Small intestine (tissue), 7 donors: ENCODE measurements at regions not wholly inside any gene's neighbourhood (a gene's known extent, or its start where the extent isn't known, plus 50 kb on each side); places are given as distances from the start of the nearest gene placed in this dataset.
"Not testable (repeated sequence)": the region's sequence is repeated elsewhere in the genome, so short reads cannot be mapped to it uniquely, and the experiment has no call there.

ENCODE experiments used
- DNase-seq, 2 donors: peaks; one replicate each; pipeline versions ENCODE4 v3.0.0 to v3.0.0-alpha.2; 2013
- FAIRE-seq: peaks from 2 replicates; lab custom pipeline; 2012; peaks lifted over from hg19 to GRCh38; lab: Jason Lieb, UNC
- H3K27ac ChIP-seq, 3 donors: one replicate each; pipeline ENCODE4 v1.5.1; 2013; ENCODE audit warnings: low read length in 2 of 3, mild to moderate bottlenecking in 2 of 3, control low read depth in 1 of 3, inconsistent platforms in 1 of 3, low read depth in 1 of 3, moderate library complexity in 1 of 3
- H3K27me3 ChIP-seq, 3 donors: one replicate each; pipeline ENCODE4 v1.6.1; 2013; ENCODE audit warnings: low read length in 3 of 3, inconsistent platforms in 1 of 3; ENCODE audit not compliant: control insufficient read depth in 3 of 3, insufficient read depth in 3 of 3
- H3K36me3 ChIP-seq, 3 donors: one replicate each; pipeline ENCODE4 v1.6.1; 2013; ENCODE audit warnings: low read length in 3 of 3, inconsistent platforms in 1 of 3, low read depth in 1 of 3, mild to moderate bottlenecking in 1 of 3, moderate library complexity in 1 of 3; ENCODE audit not compliant: control insufficient read depth in 3 of 3, insufficient read depth in 2 of 3
- H3K4me1 ChIP-seq, 3 donors: one replicate each; pipeline ENCODE4 v1.6.1; 2013; ENCODE audit warnings: low read length in 2 of 3, inconsistent platforms in 1 of 3, low read depth in 1 of 3, mild to moderate bottlenecking in 1 of 3, moderate library complexity in 1 of 3; ENCODE audit not compliant: control insufficient read depth in 3 of 3, insufficient read depth in 2 of 3
- H3K4me3 ChIP-seq, 3 donors: one replicate each; pipeline ENCODE4 v1.5.1; 2013; ENCODE audit warnings: low read length in 3 of 3, control low read depth in 1 of 3, inconsistent platforms in 1 of 3, low read depth in 1 of 3, mild to moderate bottlenecking in 1 of 3, moderate library complexity in 1 of 3
- H3K9me3 ChIP-seq, 2 donors: one replicate each; pipeline ENCODE4 v1.6.1; 2013; ENCODE audit warnings: low read depth in 1 of 2, low read length in 1 of 2; ENCODE audit not compliant: control insufficient read depth in 2 of 2, insufficient read depth in 1 of 2
- WGBS, 3 donors: extraction: QIAGEN DNeasy Blood & Tissue Kit; methylation state at CpG; one replicate each; pipeline ENCODE4 v1.1.7; 2013; 5-methylcytosine and 5-hydroxymethylcytosine counted together
- donor health status: healthy with polysubstance abuse.
- donor health status: control.
- donor health status: control.
- donor health status: Bipolar disorder and iron deficiency.
- donor health status: healthy.

DNA sequence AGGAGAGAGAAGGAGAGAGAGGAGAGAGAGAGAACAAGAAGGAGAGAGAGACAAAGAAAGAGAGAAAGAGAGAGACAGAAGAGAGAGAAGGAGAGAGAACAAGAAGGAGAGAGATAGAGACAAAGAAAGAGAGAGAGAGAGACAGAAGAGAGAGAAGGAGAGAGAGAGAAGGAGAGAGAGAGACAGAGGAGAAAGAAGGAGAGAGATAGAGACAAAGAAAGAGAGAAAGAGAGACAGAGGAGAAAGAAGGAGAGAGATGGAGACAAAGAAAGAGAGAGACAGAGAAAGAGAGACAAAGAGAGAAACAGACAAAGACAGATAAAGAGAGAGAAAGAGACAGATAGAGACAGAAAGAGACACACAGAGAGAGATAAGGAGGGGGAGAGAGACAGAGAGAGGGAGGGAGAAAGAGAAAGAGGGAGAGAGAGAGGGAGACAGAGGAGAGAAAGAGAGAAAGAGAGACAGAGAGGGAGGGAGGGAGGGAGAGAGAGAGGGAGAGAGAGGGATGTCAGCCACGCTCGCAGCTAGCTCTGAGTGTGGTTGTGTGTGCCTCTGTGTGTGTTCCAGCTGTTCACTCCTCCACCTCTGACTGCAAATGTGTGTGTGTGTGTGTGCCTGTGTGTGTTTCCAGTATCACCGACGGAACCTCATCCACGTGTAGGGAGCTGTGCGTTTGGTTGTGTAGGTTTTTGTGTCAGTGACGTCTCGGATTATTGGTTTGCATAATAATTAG, 105.8 kb downstream of the CRLF2 start:
- Histone ChIP-seq H3K27ac (no peak overlapping the region), H3K27me3 (no peaks in the 10 kb centered on the region), H3K4me1 (no peaks in the 10 kb centered on the region), H3K4me3 (no peak overlapping the region), H3K9me3 (peaks cover 0 to 3% of the 10 kb centered on the region in 2 donors), H3K36me3 (no peaks in the 10 kb centered on the region)
- FAIRE-seq: no peak
- DNase-seq: no peak
- WGBS, 3 donors: 21 to 35% (median 23%) methylated on average over 7 to 8 of the region's 8 CpGs

DNA sequence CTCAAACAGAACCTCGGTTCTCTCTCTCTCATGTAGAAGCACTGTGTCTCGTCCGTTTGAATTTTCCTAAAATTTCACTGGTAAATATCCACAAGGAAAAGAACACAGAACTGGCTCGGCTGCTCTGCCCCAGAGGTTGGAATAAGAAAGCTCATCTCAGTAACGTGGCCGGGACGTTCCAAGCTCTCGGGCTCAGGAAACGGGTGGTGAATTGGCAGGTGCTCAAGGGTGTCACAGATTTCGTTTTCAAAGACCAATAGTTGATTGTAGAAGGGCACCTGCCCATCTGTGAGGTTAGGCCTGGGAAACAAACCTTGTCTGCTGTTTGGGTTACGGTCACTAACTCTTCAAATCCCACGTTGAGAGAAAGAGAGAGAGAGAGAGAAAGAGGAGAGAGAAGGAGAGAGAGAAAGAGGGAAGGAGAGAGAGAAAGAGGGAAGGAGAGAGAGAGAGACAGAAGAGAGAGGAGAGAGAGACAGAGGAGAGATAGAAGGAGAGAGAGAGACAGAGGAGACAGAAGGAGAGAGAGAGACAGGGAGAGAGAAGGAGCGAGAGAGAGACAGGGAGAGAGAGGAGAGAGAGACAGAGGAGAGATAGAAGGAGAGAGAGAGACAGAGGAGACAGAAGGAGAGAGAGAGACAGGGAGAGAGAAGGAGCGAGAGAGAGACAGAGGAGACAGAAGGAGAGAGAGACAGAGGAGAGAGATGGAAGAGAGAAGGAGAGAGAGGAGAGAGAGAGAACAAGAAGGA, 106.6 kb downstream of the CRLF2 start:
- Histone ChIP-seq H3K36me3 (no peaks in the 10 kb centered on the region), H3K9me3 (peaks cover 0 to 3% of the 10 kb centered on the region in 2 donors), H3K4me3 (no peak overlapping the region), H3K27me3 (no peaks in the 10 kb centered on the region), H3K27ac (no peak overlapping the region), H3K4me1 (no peaks in the 10 kb centered on the region)
- DNase-seq (no peak), FAIRE-seq (no peak)
- 43 to 46% (median 45%) methylated on average over 14 of the region's 14 CpGs for WGBS, 3 donors

DNA sequence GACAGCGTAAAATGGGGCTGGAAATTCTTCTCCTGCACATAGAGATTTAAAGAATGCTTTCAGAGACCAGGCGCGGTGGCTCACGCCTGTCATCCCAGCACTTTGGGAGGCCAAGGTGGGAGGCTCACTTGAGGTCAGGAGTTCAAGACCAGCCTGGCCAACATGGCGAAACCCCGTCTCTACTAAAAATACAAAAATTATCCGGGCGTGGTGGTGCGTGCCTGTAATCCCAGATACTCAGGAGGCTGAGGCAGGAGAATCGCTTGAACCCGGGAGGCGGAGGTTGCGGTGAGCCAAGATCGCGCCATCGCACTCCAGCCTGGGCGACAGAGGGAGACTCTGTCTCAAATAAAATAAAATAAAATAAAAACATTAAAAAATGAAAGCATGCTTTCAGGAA, 107.4 kb downstream of the CRLF2 start:
- H3K4me3 ChIP-seq, H3K27ac ChIP-seq, H3K4me1 ChIP-seq, FAIRE-seq, H3K27me3 ChIP-seq, H3K36me3 ChIP-seq, DNase-seq, H3K9me3 ChIP-seq: not testable (repeated sequence)
- WGBS, 3 donors: 91 to 93% (median 92%) methylated on average over 17 of the region's 17 CpGs

DNA sequence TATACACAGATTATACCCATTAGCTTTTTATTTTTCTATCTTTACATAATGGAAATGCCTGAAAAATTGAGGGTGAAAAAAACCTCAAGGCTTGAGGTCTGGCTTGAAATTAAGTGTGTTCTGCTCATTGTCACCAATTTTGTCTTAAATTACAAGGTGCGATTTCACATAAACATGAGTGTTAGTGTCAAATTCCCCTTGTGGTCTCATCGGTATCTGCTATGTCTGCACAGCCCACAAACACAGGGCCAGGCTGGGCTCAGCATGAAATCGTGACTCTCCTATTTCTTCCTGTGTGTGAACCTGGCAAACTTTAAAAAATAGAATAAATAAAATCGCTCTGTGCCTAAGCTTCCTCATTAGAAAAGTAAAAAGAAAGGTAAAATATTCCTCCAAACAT, 109.1 kb downstream of the CRLF2 start:
- Histone ChIP-seq H3K4me1 (no peaks in the 10 kb centered on the region), H3K4me3 (no peak overlapping the region), H3K9me3 (peaks cover 0 to under 1% of the 10 kb centered on the region in 2 donors), H3K27ac (no peak overlapping the region), H3K27me3 (no peaks in the 10 kb centered on the region), H3K36me3 (no peaks in the 10 kb centered on the region)
- WGBS, 3 donors: 64 to 80% (median 71%) methylated on average over 4 of the region's 4 CpGs
- no peak for DNase-seq
- no peak for FAIRE-seq

DNA sequence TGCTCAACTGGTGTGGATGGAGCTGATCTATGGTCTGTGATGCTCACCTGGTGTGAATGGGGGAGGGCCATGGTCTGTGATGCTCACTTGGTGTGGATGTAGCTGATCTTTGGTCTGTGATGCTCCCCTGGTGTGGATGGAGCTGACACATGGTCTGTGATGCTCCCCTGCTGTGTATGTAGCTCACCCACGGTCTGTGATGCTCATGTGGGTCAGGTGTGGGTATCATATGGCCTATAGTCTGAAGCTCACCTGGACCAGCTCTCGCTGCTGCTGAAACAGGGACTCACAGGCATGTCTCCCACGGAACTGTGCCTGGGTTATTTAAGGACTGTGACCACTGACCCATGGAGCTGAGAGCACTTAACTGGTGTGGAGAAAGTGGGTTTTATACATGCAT, 109.7 kb downstream of the CRLF2 start:
- Histone ChIP-seq H3K4me3 (no peak overlapping the region), H3K27ac (no peak overlapping the region), H3K9me3 (peaks cover 0 to 3% of the 10 kb centered on the region in 2 donors), H3K4me1 (no peaks in the 10 kb centered on the region), H3K36me3 (no peaks in the 10 kb centered on the region), H3K27me3 (no peaks in the 10 kb centered on the region)
- FAIRE-seq (no peak), DNase-seq (no peak)
- 52 to 69% (median 58%) methylated on average over 3 of the region's 3 CpGs for WGBS, 3 donors

DNA sequence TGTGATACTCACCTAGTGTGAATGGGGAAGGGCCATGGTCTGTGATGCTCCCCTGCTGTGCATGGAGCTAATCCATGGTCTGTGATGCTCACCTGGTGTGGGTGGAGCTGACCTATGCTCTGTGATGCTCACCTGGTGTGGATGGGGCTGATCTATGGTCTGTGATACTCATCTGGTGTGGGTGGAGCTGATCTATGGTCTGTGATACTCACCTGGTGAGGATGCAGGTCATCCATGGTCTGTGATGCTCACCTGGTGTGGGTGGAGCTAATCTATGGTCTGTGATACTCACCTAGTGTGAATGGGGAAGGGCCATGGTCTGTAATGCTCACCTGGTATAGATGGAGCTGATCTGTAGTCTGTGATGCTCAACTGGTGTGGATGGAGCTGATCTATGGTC, 110.2 kb downstream of the CRLF2 start:
- not testable (repeated sequence) for FAIRE-seq, H3K9me3 ChIP-seq, H3K36me3 ChIP-seq, H3K4me1 ChIP-seq, H3K27ac ChIP-seq, H3K27me3 ChIP-seq, H3K4me3 ChIP-seq, DNase-seq

DNA sequence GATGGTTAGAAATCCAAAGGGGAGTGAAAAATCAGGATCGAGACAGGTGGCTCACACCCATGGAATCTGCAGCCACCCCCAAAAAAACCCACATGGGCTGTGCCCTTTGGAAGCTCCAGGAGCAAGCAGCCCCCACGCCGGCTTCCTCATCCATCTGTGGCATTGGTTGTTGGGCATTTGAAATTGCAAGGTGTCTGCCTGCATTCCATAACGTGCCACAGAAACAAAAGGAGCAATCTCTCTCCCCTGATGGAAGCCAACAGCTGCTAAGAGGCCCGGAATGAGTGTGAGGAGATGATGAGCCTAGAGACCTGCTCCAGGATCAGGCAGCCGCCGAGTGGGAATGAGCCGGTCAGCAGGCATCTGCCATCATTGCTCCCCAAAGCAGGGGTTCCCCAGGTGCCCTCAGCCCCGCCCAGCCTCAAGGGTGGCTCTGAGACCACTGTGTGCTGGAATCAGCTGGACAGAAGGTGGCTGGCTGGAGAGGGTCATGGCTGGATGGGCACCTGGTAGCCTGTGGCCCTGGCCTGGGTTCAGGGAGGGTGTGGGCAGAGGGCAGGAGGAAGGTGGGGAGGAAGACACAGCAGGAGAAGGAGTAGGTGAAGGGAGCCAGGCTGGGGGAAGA, 113.2 kb downstream of the CRLF2 start:
- FAIRE-seq: no peak
- peaks cover 0 to 17% of the 10 kb centered on the region in 2 donors for H3K9me3 ChIP-seq
- no peaks in the 10 kb centered on the region for H3K27me3 ChIP-seq
- 77 to 81% (median 77%) methylated on average over 9 of the region's 9 CpGs for WGBS, 3 donors
- no peaks in the 10 kb centered on the region for H3K36me3 ChIP-seq
- H3K4me1 ChIP-seq: no peaks in the 10 kb centered on the region
- H3K4me3 ChIP-seq: no peak overlapping the region
- no peak for DNase-seq
- H3K27ac ChIP-seq: no peak overlapping the region

DNA sequence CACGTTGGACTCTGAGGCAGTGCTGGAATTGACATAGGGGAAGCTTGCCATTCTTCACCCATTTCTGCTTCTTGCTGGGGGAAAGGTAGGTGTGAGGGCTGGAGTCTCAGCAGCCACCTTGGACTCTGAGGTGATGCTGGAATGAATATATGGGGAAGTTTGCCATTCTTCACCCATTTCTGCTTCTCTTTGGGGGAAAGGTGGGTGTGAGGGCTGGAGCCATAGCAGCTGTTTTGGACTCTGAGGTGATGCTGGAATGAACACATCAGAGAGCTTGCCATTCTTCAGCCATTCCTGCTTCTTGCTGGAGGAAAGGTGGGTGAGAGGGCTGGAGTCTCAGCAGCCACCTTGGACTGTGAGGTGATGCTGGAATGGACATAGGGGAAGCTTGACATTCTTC, 115.1 kb downstream of the CRLF2 start:
- peaks cover 0 to 21% of the 10 kb centered on the region in 2 donors for H3K9me3 ChIP-seq
- 83 to 96% (median 88%) methylated on average over 1 of the region's 1 CpG for WGBS, 3 donors
- no peak overlapping the region for H3K4me3 ChIP-seq
- H3K27ac ChIP-seq: no peak overlapping the region
- H3K4me1 ChIP-seq: no peaks in the 10 kb centered on the region
- no peaks in the 10 kb centered on the region for H3K27me3 ChIP-seq
- no peaks in the 10 kb centered on the region for H3K36me3 ChIP-seq
- DNase-seq (no peak), FAIRE-seq (no peak)
